Neuronal stem cell (in vitro differentiated cells): ENCODE measurements at regions not wholly inside any gene's neighbourhood (a gene's known extent, or its start where the extent isn't known, plus 50 kb on each side); places are given as distances from the start of the nearest gene placed in this dataset.
A peak's percentile ranks its signal among the peaks of the same experiment; 100 is the strongest.
"Not testable (repeated sequence)": the region's sequence is repeated elsewhere in the genome, so short reads cannot be mapped to it uniquely, and the experiment has no call there.

Source experiments
- DNase-seq: peaks from one replicate; pipeline ENCODE4 v3.0.0-alpha.2; 2013; ENCODE audit warnings: low spot score
- H2AFZ ChIP-seq: one replicate; pipeline ENCODE4 v1.6.1; 2013; ENCODE audit warnings: mild to moderate bottlenecking, low read length, inconsistent platforms
- H2AK5ac ChIP-seq: 2 replicates; pipeline ENCODE4 v1.6.1; 2013; ENCODE audit warnings: low read depth, mild to moderate bottlenecking, inconsistent platforms, low read length, moderate library complexity, mixed read lengths
- H2BK120ac ChIP-seq: 2 replicates; pipeline ENCODE4 v1.6.1; 2013; ENCODE audit warnings: low read depth, mild to moderate bottlenecking, inconsistent platforms, low read length, moderate library complexity, mixed read lengths
- H2BK12ac ChIP-seq: one replicate; pipeline ENCODE4 v1.6.1; 2013; ENCODE audit warnings: low read length, inconsistent platforms
- H2BK15ac ChIP-seq: 2 replicates; pipeline ENCODE4 v1.6.1; 2013; ENCODE audit warnings: mild to moderate bottlenecking, low read length, inconsistent platforms, mixed read lengths
- H2BK5ac ChIP-seq: one replicate; pipeline ENCODE4 v1.6.1; 2013; ENCODE audit warnings: inconsistent platforms, mild to moderate bottlenecking, low read length, moderate library complexity
- H3K14ac ChIP-seq: one replicate; pipeline ENCODE4 v1.6.1; 2013; ENCODE audit warnings: low read length, inconsistent platforms
- H3K18ac ChIP-seq: 2 replicates; pipeline ENCODE4 v1.6.1; 2013; ENCODE audit warnings: low read length, inconsistent platforms
- H3K23ac ChIP-seq: 2 replicates; pipeline ENCODE4 v1.6.1; 2013; ENCODE audit warnings: low read depth, mild to moderate bottlenecking, mixed read lengths, low read length, inconsistent platforms; ENCODE audit not compliant: poor library complexity
- H3K27ac ChIP-seq: replicated peaks from 3 replicates; pipeline ENCODE4 v1.5.1; 2013; ENCODE audit warnings: low read length, inconsistent platforms
- H3K27me3 ChIP-seq, 3 experiments: 2 replicates each; pipeline ENCODE4 v1.6.1; 2013; ENCODE audit warnings: low read length in 3 of 3, mild to moderate bottlenecking in 2 of 3, inconsistent platforms in 1 of 3, low read depth in 1 of 3, mixed read lengths in 1 of 3, moderate library complexity in 1 of 3; ENCODE audit not compliant: control insufficient read depth in 3 of 3, insufficient read depth in 3 of 3
- H3K36me3 ChIP-seq, 2 donors: replicated peaks in 1 of 2; 2 replicates each; pipeline ENCODE4 v1.6.1; 2013; ENCODE audit warnings: low read length in 2 of 2; ENCODE audit not compliant: control insufficient read depth in 2 of 2, insufficient read depth in 2 of 2
- H3K4ac ChIP-seq: 2 replicates; pipeline ENCODE4 v1.6.1; 2013; ENCODE audit warnings: inconsistent platforms, mild to moderate bottlenecking, low read length, moderate library complexity
- H3K4me1 ChIP-seq, 2 donors: 1 replicate in 1 of 2; 2 replicates in 1 of 2; pipeline ENCODE4 v1.6.1; 2013; ENCODE audit warnings: low read length in 2 of 2, low read depth in 1 of 2; ENCODE audit not compliant: control insufficient read depth in 2 of 2, insufficient read depth in 1 of 2
- H3K4me2 ChIP-seq: one replicate; pipeline ENCODE4 v1.6.1; 2013; ENCODE audit warnings: mild to moderate bottlenecking, low read length, inconsistent platforms; ENCODE audit not compliant: insufficient read depth, poor library complexity, severe bottlenecking
- H3K4me3 ChIP-seq, 2 donors: 2 replicates each; pipeline ENCODE4 v1.5.1; 2013; ENCODE audit warnings: low read length in 2 of 2, mild to moderate bottlenecking in 2 of 2, inconsistent platforms in 1 of 2, moderate library complexity in 1 of 2
- H3K79me1 ChIP-seq: one replicate; pipeline ENCODE4 v1.6.1; 2013; ENCODE audit warnings: low read depth, mild to moderate bottlenecking, inconsistent platforms, low read length, moderate library complexity
- H3K9ac ChIP-seq: one replicate; pipeline ENCODE4 v1.6.1; 2013; ENCODE audit warnings: mild to moderate bottlenecking, low read depth, low read length, inconsistent platforms; ENCODE audit not compliant: poor library complexity
- H3K9me3 ChIP-seq, 2 donors: replicated peaks in 1 of 2; 2 replicates each; pipeline versions ENCODE3 to v1.6.1; 2013; ENCODE audit warnings: low read length in 2 of 2, mild to moderate bottlenecking in 2 of 2, inconsistent platforms in 1 of 2, low read depth in 1 of 2, mixed read lengths in 1 of 2, moderate library complexity in 1 of 2; ENCODE audit not compliant: control insufficient read depth in 2 of 2, insufficient read depth in 1 of 2
- H4K8ac ChIP-seq: one replicate; pipeline ENCODE4 v1.6.1; 2013; ENCODE audit warnings: low read depth, mild to moderate bottlenecking, inconsistent platforms, low read length, moderate library complexity
- H4K91ac ChIP-seq: one replicate; pipeline ENCODE4 v1.6.1; 2013; ENCODE audit warnings: low read length, low read depth, mild to moderate bottlenecking, inconsistent platforms; ENCODE audit not compliant: poor library complexity
- WGBS, 2 donors: extraction: QIAGEN DNeasy Blood & Tissue Kit; methylation state at CpG; one replicate each; pipeline ENCODE4 v1.1.7; 2013; ENCODE audit warnings: missing lambda C conversion rate in 2 of 2, mixed read lengths in 1 of 2; ENCODE audit not compliant: insufficient read length in 2 of 2, insufficient replicate concordance in 1 of 2; ENCODE audit errors: extremely low coverage in 2 of 2; 5-methylcytosine and 5-hydroxymethylcytosine counted together

- Histone ChIP-seq H2BK120ac (no peak overlapping the region), H3K4me2 (no peak overlapping the region), H3K27me3 (no peaks in the 10 kb centered on the region), H3K4me1 (no peaks in the 10 kb centered on the region), H3K23ac (no peak overlapping the region), H2BK5ac (no peak overlapping the region), H3K4me3 (no peak overlapping the region), H3K18ac (no peak overlapping the region), H2AFZ (no peak overlapping the region), H2BK12ac (no peak overlapping the region), H3K9me3 (no peaks in the 10 kb centered on the region), H3K79me1 (no peaks in the 10 kb centered on the region), H3K9ac (no peak overlapping the region), H3K36me3 (no peaks in the 10 kb centered on the region), H4K8ac (no peak overlapping the region), H2AK5ac (no peak overlapping the region), H4K91ac (no peak overlapping the region), H3K14ac (no peak overlapping the region), H3K4ac (no peak overlapping the region), H3K27ac (no peak overlapping the region), H2BK15ac (no peak overlapping the region)
- WGBS, 2 donors = no CpG with 5 or more reads among the region's 4 CpGs
- no peak for DNase-seq
Measured at GRCh38 chr9:38507587-38507986, 83.3 kb upstream of the IGFBPL1 start.

GRCh38 chr9:38500171-38500570 lies 75.9 kb upstream of the IGFBPL1 start:
- not testable (repeated sequence) for H3K9ac ChIP-seq, H2BK5ac ChIP-seq, H3K18ac ChIP-seq, H2AK5ac ChIP-seq, H3K4me1 ChIP-seq, DNase-seq, H3K79me1 ChIP-seq, H3K4me3 ChIP-seq, H3K27ac ChIP-seq, H2BK120ac ChIP-seq, H3K4ac ChIP-seq, H3K4me2 ChIP-seq, H4K91ac ChIP-seq, H3K36me3 ChIP-seq, H3K9me3 ChIP-seq, H2BK15ac ChIP-seq, H3K27me3 ChIP-seq, H2BK12ac ChIP-seq, H3K14ac ChIP-seq, H4K8ac ChIP-seq, H2AFZ ChIP-seq, H3K23ac ChIP-seq
- WGBS, 2 donors = no CpG with 5 or more reads among the region's 4 CpGs

- H3K14ac ChIP-seq, H3K9ac ChIP-seq, H3K36me3 ChIP-seq, H4K8ac ChIP-seq, H3K4me1 ChIP-seq, H2AFZ ChIP-seq, H3K18ac ChIP-seq, H2BK120ac ChIP-seq, H3K4me3 ChIP-seq, H3K27me3 ChIP-seq, H3K79me1 ChIP-seq, H3K27ac ChIP-seq, H2BK5ac ChIP-seq, H3K4me2 ChIP-seq, H3K4ac ChIP-seq, H2AK5ac ChIP-seq, H2BK12ac ChIP-seq, H4K91ac ChIP-seq, H3K9me3 ChIP-seq, H3K23ac ChIP-seq, H2BK15ac ChIP-seq, DNase-seq: not testable (repeated sequence)
- WGBS, 2 donors = no CpG with 5 or more reads among the region's 2 CpGs
Measured at GRCh38 chr9:38498551-38498950, 74.3 kb upstream of the IGFBPL1 start.

- H2AFZ ChIP-seq = peak overlapping the region; percentile 53
- H2BK12ac ChIP-seq = no peak overlapping the region
- H2BK5ac ChIP-seq = no peak overlapping the region
- no peaks in the 10 kb centered on the region for H3K36me3 ChIP-seq
- H4K8ac ChIP-seq = no peak overlapping the region
- H3K23ac ChIP-seq = no peak overlapping the region
- H3K18ac ChIP-seq = no peak overlapping the region
- peak overlapping the region; percentile 28 for H2AK5ac ChIP-seq
- H2BK15ac ChIP-seq = no peak overlapping the region
- no peak overlapping the region for H3K9ac ChIP-seq
- no peak for DNase-seq
- peaks cover 0 to 3% of the 10 kb centered on the region in 2 donors for H3K9me3 ChIP-seq
- H3K79me1 ChIP-seq = no peaks in the 10 kb centered on the region
- no peak overlapping the region for H3K14ac ChIP-seq
- H3K4ac ChIP-seq = no peak overlapping the region
- H3K4me2 ChIP-seq = no peak overlapping the region
- no peak overlapping the region for H4K91ac ChIP-seq
- H3K4me1 ChIP-seq = peaks cover 4 to 18% of the 10 kb centered on the region in 2 donors
- H2BK120ac ChIP-seq = no peak overlapping the region
- H3K27ac ChIP-seq = no peak overlapping the region
- no peak overlapping the region for H3K4me3 ChIP-seq
- H3K27me3 ChIP-seq = no peaks in the 10 kb centered on the region
- WGBS, 2 donors = no CpG with 5 or more reads among the region's 21 CpGs
Measured at GRCh38 chr9:38489057-38489456, 64.8 kb upstream of the IGFBPL1 start.
